NOMO-1 (cell line): ENCODE measurements at regions not wholly inside any gene's neighbourhood (a gene's known extent, or its start where the extent isn't known, plus 50 kb on each side); places are given as distances from the start of the nearest gene placed in this dataset.
"Not testable (repeated sequence)": the region's sequence is repeated elsewhere in the genome, so short reads cannot be mapped to it uniquely, and the experiment has no call there.

Experiments
- DNase-seq, 2 experiments: peaks; one replicate each; lab custom pipeline; 2025; ENCODE audit not compliant: unreplicated experiment in 2 of 2; lab: John Stamatoyannopoulos, UW

DNA sequence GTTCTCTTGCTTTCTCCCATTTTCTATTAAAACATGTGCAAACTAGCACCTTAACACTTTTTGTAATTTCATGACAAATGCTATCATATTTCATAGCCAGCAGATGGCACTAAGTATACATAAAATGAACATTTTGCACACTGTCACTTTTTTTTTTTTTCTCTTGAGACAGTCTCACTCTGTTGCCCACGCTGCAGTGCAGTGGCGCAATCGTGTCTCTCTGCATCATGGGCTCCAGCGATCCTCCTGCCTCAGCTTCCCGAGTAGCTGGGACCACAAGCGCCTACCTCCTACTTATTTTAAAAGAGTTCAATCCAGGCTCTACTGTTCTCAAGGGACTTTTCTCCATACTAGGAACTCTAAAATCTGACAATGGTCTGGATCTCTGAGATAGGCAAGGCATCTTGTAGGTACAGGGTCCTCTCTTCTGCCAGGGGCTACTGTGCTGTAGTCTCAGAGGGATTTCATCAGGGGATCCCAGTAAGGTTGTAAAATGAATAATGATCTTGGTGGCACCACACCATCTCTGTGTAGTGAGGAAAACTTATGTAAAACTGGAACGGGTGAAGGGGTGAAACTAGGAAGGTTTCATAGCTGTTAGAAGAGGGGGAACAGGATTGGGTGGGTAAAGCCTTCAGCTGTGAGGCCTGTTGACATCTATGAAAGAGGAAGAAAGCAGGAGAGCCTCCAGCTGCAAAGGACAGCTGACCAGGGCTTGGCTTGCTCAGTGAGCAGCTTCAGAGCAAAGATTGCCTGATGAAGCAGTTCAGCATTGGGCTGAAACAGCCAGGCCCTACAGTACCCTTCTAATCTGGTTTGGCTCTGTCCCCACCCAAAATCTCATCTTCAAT, 196.9 kb downstream of the AVL9 start:
- DNase-seq: peak; percentile 32 to 76

DNA sequence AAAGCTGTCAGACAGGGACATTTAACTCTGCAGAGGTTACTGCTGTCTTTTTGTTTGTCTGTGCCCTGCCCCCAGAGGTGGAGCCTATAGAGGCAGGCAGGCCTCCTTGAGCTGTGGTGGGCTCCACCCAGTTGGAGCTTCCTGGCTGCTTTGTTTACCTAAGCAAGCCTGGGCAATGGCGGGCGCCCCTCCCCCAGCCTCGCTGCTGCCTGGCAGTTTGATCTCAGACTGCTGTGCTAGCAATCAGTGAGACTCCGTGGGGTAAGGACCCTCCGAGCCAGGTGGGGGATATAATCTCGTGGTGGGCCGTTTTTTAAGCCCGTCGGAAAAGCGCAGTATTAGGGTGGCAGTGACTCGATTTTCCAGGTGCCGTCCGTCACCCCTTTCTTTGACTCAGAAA, 192.8 kb downstream of the AVL9 start:
- DNase-seq: not testable (repeated sequence)

DNA sequence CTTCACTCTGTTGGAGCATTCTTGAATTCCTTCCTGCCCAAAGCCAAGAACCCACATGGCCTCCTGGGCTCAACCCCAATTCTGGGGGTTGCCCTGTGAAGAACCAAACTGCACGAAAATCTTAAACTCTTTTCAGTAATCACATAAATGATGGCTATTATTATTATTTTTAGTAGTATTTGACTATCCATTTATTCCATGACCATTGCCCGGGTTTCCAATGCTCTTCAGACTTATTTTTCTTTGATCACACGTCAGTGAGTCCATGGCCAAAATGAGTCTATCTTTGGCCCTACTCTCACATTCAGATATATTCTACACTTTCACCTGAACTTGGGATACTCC, 185.9 kb downstream of the AVL9 start:
- DNase-seq: no peak

DNA sequence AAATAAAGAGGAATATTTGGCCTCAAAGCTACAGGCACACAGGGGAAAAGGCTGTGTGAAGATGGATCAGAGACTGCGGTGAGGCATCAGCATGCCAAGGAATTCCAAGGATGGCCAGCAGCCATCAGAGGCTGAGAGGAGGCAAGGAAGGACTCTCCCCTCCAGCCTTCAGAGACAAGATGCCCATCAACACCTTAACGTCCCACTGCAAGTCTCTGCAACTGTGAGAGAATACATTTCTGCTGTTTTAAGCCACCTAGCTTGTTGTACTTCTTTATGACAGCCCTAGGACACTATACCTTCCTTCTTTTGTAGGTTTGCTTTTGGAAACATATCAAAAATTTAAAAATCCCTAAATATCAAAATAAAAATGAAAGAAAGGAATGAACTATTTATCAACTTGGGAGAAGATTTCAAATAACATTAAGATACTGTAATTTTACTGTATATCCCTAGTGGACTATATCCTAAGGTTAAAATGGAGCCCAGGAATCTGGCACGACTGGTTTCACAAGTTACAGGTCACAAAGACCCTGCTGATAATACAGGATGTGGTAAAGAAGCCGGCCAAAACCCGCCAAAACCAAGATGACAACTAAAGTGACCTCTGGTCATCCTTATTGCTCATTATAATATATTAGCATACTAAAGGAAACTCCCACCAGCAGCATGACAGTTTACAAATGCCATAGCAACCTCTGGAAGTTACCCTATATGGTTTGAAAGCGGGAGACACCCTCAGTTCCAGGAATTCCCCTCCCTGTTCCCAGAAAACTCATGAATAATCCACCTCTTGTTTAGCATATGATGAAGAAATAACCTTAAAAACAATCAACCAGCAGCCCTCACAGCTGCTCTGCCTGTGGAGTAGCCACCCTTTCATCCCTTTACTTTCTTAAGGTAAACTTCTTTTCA, 185.2 kb downstream of the AVL9 start:
- DNase-seq: no peak

DNA sequence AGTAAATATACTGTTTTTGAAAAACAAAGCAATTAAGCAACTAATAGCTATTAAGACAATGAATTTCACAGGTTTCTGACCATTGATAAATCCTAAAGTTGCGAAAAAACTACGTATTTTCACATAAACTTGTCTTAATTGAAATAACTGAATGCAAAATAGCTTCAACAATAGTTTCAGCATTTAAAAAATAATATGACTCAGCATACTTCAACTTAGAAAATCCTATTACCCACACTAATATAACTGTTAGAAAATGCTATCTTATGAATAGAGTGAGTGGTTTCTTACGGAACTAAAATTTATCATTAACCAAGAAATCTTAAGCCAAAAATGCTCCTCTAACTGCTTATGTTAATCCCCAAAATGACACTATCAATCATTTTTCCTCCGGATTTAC, 183.9 kb downstream of the AVL9 start:
- no peak for DNase-seq

DNA sequence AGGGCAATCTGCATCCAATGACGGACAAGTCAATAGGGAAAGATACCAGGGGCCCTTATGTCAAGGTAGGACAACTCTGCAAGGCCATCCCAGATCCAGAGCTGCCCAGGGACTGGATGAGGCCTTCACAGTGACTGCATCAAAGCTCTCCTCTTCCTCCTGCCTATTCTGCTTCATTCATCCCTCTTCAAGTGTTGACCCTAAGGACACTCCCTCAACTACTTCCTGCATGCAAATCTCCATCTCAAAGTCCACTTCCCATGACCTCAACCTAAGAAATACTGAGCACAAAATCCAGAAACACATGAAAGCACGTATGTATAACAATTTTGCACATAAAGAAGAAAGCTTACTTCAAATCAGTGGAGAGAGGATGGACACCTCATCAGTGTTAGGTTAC, 182.3 kb downstream of the AVL9 start:
- DNase-seq: no peak

DNA sequence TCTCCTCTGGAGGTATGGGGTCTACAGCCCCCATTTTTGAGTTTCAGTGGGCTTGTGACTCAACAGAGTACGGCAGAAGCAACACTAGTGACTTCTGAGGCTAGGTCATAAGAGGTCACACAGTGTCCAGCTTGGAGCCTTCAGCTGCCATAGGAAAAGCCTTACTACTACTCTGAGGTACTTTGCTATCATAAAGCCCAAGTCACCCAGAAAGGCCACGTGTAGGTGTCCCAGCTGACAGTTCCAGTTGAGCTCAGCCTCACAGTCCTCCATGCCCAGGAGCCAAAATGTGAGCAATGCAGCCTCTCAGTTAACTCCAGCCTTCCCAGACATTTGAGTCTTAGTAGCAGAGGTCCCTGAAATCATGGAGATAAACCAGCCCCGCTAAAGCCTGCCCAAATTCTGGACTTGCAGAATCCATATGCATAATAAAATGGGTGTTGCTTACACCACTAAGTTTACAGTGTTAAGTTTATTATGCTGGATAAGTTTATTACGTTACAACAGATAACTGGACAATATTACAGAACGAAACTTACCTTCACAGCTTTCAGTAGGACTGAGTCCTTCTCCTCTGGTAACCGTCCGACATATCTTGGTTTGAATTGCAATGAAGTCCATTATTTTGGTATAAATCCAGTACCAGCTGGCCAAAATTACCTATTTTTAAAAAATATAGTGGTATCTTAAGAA, 181.1 kb downstream of the AVL9 start:
- DNase-seq: no peak

DNA sequence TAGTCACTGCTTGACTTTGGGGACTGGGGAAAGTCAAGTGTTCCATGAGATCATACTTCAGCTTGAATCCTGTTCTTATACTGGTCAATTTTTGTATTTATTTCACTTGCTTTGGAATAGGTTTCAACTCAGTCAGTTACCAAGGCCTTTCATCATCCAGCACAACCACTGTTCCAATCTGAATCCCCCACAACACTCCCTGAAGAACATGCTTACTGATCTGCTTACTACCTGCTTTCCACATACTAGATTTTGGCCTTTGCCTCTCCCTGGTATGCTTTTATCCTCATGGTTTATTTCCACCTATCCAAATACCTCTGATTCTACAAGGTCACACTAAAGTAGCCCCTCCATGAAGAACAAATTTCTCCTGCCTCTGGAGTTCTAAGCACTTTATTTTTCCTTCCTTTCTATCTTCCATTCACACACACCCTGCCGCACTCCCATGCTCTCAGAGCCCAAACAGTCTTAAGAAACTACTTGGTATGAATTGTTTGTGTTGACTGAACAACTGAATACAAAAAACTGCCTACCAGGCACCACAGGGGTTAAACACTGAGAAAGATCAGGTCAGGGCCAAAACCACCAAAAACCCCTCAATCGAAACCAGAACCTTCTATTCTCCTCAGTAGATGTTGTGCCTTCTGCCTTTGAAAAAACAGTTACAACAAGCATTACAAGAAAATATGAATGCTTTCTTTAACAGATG, 178.1 kb downstream of the AVL9 start:
- DNase-seq: no peak

DNA sequence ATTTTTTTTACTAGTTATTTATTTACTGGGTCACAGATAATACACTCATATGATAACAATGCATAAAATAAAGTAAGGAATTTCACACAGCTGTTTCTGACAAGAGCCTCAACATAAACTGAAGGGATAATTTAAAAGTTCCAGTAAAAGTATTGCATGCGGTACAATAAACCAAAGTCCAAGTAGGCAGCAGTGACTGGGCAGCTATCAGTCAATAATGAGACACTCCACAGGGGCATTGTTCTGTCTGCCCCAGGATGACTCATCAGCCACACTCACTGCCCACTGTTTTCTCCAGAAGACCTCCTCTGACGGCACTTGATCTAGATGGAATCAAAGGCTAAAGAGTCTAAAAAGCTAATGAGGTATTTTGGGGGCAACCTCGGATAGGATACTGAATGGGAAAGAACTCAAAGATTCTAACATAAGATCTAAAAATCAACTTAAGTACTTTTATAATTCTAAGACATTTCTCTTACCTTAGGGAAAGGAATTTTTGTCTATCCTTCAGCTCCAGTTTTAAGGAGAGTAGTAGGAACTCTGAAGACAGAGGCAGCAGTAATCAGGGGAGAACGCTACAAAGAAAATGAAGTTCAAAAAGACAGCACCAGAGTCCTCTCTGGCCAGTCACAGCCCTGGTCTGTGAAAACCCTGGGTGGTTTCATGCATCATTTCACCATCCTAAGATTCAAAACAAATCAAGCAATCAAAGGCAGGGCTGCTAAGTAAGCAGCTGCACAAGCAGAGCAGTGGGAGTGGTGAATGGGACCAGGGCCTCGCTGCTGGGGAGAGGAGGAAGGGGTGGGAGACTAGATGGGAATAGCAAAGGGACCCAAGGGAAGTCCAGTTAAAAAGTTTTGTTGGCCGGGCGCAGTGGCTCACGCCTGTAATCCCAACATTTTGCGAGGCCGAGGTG, 175.1 kb downstream of the AVL9 start:
- DNase-seq: no peak

DNA sequence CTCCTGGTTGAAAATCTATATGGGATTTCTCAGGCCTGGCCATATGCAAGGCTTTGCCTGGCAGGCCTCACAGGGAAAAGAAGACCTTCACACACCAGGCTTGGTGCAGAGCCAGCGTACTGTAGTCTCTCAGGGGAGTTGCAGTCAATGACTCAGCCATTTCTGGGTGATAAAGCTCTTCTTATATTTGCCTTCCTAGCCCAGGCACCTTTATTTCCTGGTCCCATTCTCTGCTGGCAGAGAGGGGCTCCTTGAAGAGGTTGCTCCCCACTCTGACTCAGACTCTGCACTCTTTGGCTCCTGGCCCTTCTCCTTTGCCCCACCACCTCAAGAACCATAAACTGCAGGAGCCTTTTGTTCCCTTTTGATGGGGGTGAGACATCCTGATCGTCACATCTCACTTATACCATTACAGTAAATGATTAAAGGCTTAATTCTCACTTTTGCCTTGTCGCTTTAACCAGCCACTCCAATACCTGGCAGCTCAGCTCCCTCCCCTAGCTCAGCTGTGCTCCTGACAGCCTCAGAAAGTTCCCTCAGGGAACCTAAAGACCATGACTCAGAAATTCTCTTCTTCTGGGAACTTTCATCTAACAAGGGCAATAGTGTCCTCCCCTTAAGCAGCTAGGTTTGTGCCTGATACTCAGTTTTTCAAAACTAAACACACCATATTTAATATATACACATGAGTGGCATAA, 174.0 kb downstream of the AVL9 start:
- DNase-seq: not testable (repeated sequence)

DNA sequence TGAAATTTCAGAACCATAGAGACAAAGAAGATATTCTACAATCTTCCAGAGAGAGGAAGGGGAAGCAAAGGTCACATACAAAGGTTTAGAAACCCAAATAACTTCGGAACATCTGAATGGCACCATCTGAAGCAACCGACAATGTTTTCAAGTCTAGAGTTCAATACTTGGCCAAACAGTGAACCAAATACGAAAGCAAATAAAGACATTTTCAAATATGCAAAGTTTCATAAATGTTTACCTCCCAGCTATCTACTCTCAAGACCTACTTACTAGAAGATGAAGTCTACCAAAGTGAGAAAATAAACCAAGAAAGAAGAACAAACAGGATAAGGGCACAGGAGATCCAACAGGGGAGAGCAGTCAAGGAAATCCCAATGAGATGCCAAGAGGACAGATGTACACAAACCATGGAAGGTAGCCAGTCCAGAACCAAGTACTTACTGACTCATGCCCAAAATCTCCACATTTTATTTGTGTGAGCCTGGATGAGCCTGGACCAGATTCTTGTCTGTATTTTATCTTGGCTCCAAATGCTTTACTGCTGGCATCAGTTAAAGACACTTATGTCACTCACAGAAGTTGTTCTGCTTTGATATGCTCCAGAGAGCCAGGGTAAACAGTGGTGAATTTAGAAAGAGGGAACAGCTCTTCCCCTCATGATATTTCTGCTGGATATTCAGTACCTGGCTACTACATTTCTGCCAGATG, 173.3 kb downstream of the AVL9 start:
- DNase-seq: not testable (repeated sequence)

DNA sequence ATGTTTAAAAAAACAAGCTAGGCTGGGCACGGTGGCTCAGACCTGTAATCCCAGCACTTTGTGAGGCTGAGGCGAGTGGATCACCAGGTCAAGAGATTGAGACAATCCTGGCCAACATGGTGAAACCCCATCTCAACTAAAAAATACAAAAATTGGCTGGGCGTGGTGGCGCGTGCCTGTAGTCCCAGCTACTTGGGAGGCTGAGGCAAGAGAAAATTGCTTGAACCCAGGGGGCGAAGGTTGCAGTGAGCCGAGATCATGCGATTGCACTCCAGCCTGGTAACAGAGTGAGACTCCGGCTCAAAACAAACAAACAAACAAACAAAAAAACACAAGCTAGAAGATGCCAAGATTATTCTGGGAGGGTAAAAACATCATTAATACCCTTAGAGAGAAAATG, 172.3 kb downstream of the AVL9 start:
- not testable (repeated sequence) for DNase-seq

DNA sequence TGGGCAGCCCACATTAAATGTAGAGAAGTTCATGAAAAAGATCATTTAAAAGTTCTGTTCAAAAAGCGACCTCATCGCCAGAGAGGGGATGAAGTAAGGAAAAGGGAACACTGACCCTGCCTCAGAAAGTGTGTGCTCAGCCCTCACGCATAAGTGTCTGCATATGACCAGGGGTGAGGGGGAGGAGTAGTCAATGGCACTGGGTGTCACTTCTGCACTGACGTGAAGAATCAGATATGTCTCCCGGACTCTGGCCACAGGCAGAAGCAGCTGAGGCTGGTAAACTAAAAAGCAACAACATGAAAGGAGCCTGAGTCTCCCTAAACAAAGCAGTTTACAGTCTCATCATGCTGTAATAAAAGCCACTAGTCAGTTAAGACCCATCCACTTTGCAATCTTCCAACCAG, 168.5 kb downstream of the AVL9 start:
- not testable (repeated sequence) for DNase-seq

DNA sequence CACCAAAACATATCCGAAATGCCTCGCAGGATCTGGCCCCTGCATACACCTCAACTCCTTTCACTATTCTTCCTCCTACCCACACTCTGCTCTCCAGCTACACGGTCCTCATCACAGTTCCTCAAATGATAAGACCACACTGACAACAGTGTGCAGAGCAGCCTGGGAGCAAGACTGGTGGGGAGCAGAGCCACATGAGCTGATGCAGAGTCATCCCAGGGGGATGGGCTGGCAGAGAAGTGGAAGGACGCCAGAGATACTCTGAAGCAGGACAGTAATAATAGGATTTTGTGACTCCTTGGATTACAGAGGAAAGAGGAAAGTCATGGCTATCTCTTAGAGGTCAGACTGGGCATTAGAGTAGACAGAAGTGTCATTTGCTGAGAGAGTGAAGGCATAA, 167.2 kb downstream of the AVL9 start:
- peak in 1 of 2 experiments; percentile 33 for DNase-seq

DNA sequence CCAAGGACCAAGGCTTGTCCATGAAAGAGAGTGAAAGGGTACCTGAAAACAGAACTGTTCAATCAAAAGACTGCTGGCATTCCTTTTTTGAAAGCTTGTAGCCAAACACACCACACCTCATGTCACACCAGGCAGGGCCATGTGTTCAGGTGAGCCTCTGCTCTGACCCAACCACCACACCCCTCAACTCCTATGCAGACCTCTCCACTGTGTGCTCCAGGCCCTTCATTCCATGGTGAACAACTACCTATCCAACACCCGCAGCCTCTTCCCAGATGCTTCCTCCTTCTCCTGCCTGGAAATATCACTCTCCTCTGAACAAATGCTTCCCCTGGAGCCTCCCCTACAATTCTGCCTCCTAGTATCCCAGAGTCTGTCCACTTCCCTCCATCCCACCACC, 166.6 kb downstream of the AVL9 start:
- DNase-seq: no peak

DNA sequence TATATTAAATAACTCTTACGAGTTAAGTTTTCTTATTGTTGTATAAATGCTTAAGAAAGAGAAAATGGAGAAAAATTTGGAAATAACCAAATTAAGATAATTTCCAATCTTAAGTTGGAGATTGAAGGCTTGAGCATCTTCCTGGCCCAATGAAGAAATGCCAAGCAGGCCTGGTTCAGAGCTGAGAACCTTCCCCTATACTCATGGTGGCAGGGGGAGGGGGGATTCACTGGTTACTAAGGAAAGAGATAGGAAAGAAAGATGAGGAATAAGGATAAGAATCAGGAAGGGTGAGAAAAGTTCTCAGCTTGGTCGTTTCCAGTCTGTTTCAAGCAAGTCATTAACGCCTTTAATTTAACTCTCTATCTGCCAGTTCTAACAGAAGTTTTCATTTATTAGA, 166.2 kb downstream of the AVL9 start:
- no peak for DNase-seq

DNA sequence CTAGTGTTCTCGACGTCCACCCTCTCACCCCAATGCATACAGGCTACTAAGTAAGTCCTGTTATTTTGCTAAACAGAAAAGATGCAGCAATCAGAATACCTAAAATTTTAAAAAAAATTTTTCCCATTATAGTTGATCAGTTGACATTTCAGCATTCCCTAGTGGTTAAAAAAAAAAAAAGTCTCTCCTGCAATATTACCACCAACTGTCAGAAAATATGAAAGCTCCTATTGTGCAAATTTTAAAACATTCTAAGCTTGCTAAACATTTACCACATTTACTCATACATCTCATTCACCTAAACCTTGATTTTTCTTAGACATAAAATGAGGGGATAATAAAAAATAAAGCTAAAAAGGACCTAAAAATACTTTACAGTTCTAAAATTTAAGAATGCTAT, 165.6 kb downstream of the AVL9 start:
- no peak for DNase-seq

DNA sequence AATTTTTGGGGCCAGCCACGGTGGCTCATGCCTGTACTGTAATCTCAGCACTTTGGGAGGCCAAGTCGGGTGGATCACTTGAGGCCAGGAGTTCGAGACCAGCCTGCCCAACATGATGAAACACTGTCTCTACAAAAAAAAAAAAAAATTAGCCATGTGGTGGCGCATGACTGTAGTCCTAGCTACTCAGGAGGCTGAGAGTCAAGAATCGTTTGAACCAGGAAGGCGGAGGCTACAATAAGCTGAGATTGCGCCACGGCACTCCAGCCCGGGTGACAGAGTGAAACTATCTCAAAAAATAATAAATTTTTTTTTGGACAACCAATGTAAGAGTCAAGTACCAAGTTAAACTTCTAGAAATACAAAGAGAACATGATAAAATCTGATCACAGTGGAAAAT, 164.6 kb downstream of the AVL9 start:
- DNase-seq: no peak
